Skeletal muscle tissue (tissue), 3 donors: ENCODE measurements at regions not wholly inside any gene's neighbourhood (a gene's known extent, or its start where the extent isn't known, plus 50 kb on each side); places are given as distances from the start of the nearest gene placed in this dataset.

Source experiments
- H3K27ac ChIP-seq: one replicate; pipeline ENCODE4 v1.7.0; 2013; ENCODE audit warnings: mild to moderate bottlenecking, low read depth, low read length, inconsistent platforms
- H3K27me3 ChIP-seq, 3 donors: one replicate each; pipeline ENCODE4 v1.7.0; 2013; ENCODE audit warnings: low read length in 3 of 3; ENCODE audit not compliant: control insufficient read depth in 3 of 3, insufficient read depth in 3 of 3
- H3K36me3 ChIP-seq, 3 donors: one replicate each; pipeline ENCODE4 v1.7.0; 2013; ENCODE audit warnings: low read length in 3 of 3; ENCODE audit not compliant: control insufficient read depth in 3 of 3, insufficient read depth in 3 of 3
- H3K4me1 ChIP-seq, 3 donors: one replicate each; pipeline ENCODE4 v1.7.0; 2013; ENCODE audit warnings: low read length in 3 of 3, mild to moderate bottlenecking in 3 of 3; ENCODE audit not compliant: control insufficient read depth in 3 of 3, insufficient read depth in 3 of 3
- H3K4me3 ChIP-seq, 3 donors: one replicate each; pipeline ENCODE4 v1.7.0; 2013; ENCODE audit warnings: low read length in 3 of 3
- H3K9ac ChIP-seq, 3 donors: one replicate each; pipeline ENCODE4 v1.7.0; 2013; ENCODE audit warnings: low read length in 3 of 3, mild to moderate bottlenecking in 3 of 3, moderate library complexity in 2 of 3, low read depth in 1 of 3
- H3K9me3 ChIP-seq, 3 donors: one replicate each; pipeline ENCODE4 v1.7.0; 2013; ENCODE audit warnings: low read length in 3 of 3; ENCODE audit not compliant: control insufficient read depth in 3 of 3
- donor health status: Osteomylitis.

GRCh38 chr14:76264384-76264783 lies 111.6 kb upstream of the ESRRB start:
- no peak overlapping the region for H3K4me3 ChIP-seq
- no peaks in the 10 kb centered on the region for H3K9me3 ChIP-seq
- peaks cover 0 to 6% (median 0%) of the 10 kb centered on the region in 3 donors for H3K27me3 ChIP-seq
- no peaks in the 10 kb centered on the region for H3K36me3 ChIP-seq
- peaks cover 3 to 5% (median 3%) of the 10 kb centered on the region in 3 donors for H3K4me1 ChIP-seq
- no peak overlapping the region for H3K27ac ChIP-seq
- no peak overlapping the region for H3K9ac ChIP-seq

- Histone ChIP-seq H3K36me3 (no peaks in the 10 kb centered on the region), H3K9me3 (no peaks in the 10 kb centered on the region), H3K4me3 (peak overlapping the region; percentile 76 to 87 (median 85)), H3K27ac (peak overlapping the region; percentile 41), H3K27me3 (peaks cover 0 to 6% (median 4%) of the 10 kb centered on the region in 3 donors), H3K4me1 (peaks cover 3 to 5% (median 3%) of the 10 kb centered on the region in 3 donors), H3K9ac (peak overlapping the region; percentile 37 to 89 (median 87))
These were observed 108.5 kb upstream of the ESRRB start for GRCh38 chr14:76267322-76268046.

GRCh38 chr14:76268047-76268431 lies 107.9 kb upstream of the ESRRB start:
- peak overlapping the region in 2 of 3 donors; percentile 73 to 87 for H3K9ac ChIP-seq
- peak overlapping the region; percentile 41 for H3K27ac ChIP-seq
- peak overlapping the region; percentile 76 to 87 (median 85) for H3K4me3 ChIP-seq
- no peaks in the 10 kb centered on the region for H3K9me3 ChIP-seq
- H3K4me1 ChIP-seq: peaks cover 3 to 5% (median 3%) of the 10 kb centered on the region in 3 donors
- peaks cover 0 to 6% (median 4%) of the 10 kb centered on the region in 3 donors for H3K27me3 ChIP-seq
- no peaks in the 10 kb centered on the region for H3K36me3 ChIP-seq

- no peaks in the 10 kb centered on the region for H3K9me3 ChIP-seq
- peaks cover 3 to 5% (median 3%) of the 10 kb centered on the region in 3 donors for H3K4me1 ChIP-seq
- no peak overlapping the region for H3K27ac ChIP-seq
- H3K36me3 ChIP-seq: no peaks in the 10 kb centered on the region
- peak overlapping the region in 2 of 3 donors; percentile 73 to 87 for H3K9ac ChIP-seq
- peak overlapping the region in 1 of 3 donors; percentile 76 for H3K4me3 ChIP-seq
- H3K27me3 ChIP-seq: peaks cover 0 to 6% (median 4%) of the 10 kb centered on the region in 3 donors
These were observed 107.2 kb upstream of the ESRRB start for GRCh38 chr14:76268700-76269099.

GRCh38 chr14:76271041-76271755 lies 104.7 kb upstream of the ESRRB start:
- H3K36me3 ChIP-seq: no peaks in the 10 kb centered on the region
- no peaks in the 10 kb centered on the region for H3K9me3 ChIP-seq
- H3K27me3 ChIP-seq: peaks cover 0 to 6% (median 4%) of the 10 kb centered on the region in 3 donors

GRCh38 chr14:76272349-76272748 lies 103.6 kb upstream of the ESRRB start:
- Histone ChIP-seq H3K9ac (no peak overlapping the region), H3K4me3 (no peak overlapping the region), H3K4me1 (peaks cover 1 to 4% (median 2%) of the 10 kb centered on the region in 3 donors)

More at GRCh38 chr14:76271041-76271755, 104.7 kb upstream of the ESRRB start:
- H3K27ac ChIP-seq: no peak overlapping the region
- H3K9ac ChIP-seq: no peak overlapping the region
- H3K4me3 ChIP-seq: no peak overlapping the region
- H3K4me1 ChIP-seq: peaks cover 3 to 5% (median 3%) of the 10 kb centered on the region in 3 donors

GRCh38 chr14:76272774-76273173 lies 103.2 kb upstream of the ESRRB start:
- no peaks in the 10 kb centered on the region for H3K36me3 ChIP-seq
- H3K4me3 ChIP-seq: no peak overlapping the region
- no peaks in the 10 kb centered on the region for H3K9me3 ChIP-seq
- no peak overlapping the region for H3K27ac ChIP-seq
- no peak overlapping the region for H3K9ac ChIP-seq
- H3K4me1 ChIP-seq: no peaks in the 10 kb centered on the region
- peaks cover 0 to 6% (median 4%) of the 10 kb centered on the region in 3 donors for H3K27me3 ChIP-seq

More at GRCh38 chr14:76272349-76272748, 103.6 kb upstream of the ESRRB start:
- Histone ChIP-seq H3K27me3 (peaks cover 0 to 6% (median 4%) of the 10 kb centered on the region in 3 donors), H3K27ac (no peak overlapping the region), H3K36me3 (no peaks in the 10 kb centered on the region), H3K9me3 (no peaks in the 10 kb centered on the region)

- H3K36me3 ChIP-seq: no peaks in the 10 kb centered on the region
- no peaks in the 10 kb centered on the region for H3K4me1 ChIP-seq
- no peak overlapping the region for H3K9ac ChIP-seq
- no peak overlapping the region for H3K4me3 ChIP-seq
- H3K9me3 ChIP-seq: no peaks in the 10 kb centered on the region
- no peak overlapping the region for H3K27ac ChIP-seq
- peaks cover 0 to 5% (median 4%) of the 10 kb centered on the region in 3 donors for H3K27me3 ChIP-seq
These were observed 102.6 kb upstream of the ESRRB start for GRCh38 chr14:76273346-76273745.

- Histone ChIP-seq H3K27ac (no peak overlapping the region), H3K4me1 (no peaks in the 10 kb centered on the region), H3K9ac (no peak overlapping the region), H3K4me3 (no peak overlapping the region), H3K9me3 (no peaks in the 10 kb centered on the region), H3K27me3 (peaks cover 0 to 4% (median 0%) of the 10 kb centered on the region in 3 donors), H3K36me3 (no peaks in the 10 kb centered on the region)
These were observed 101.6 kb upstream of the ESRRB start for GRCh38 chr14:76274324-76274723.
